BE2C (cell line): ENCODE measurements at regions not wholly inside any gene's neighbourhood (a gene's known extent, or its start where the extent isn't known, plus 50 kb on each side); places are given as distances from the start of the nearest gene placed in this dataset.

Experiments used
- DNase-seq: peaks from one replicate; pipeline ENCODE4 v3.0.0-alpha.2; 2020
- H3K27me3 ChIP-seq: fragments of 250-450 bp; sonication (Bioruptor Pico); 2 replicates; pipeline ENCODE4 v1.5.1; 2020; ENCODE audit warnings: mild to moderate bottlenecking
- H3K36me3 ChIP-seq: fragments of 250-450 bp; sonication (Bioruptor Pico); 2 replicates; pipeline ENCODE4 v1.5.1; 2020; ENCODE audit warnings: mild to moderate bottlenecking
- H3K4me1 ChIP-seq: fragments of 250-450 bp; sonication (Bioruptor Pico); 2 replicates; pipeline ENCODE4 v1.5.1; 2020
- H3K4me3 ChIP-seq: 2 replicates; pipeline ENCODE4 v1.5.1; 2011; ENCODE audit warnings: low read depth, low read length
- H3K9me3 ChIP-seq: fragments of 250-450 bp; sonication (Bioruptor Pico); 2 replicates; pipeline ENCODE4 v1.5.1; 2020
- TF ChIP-seq, protein P1 (sequence below): IDR thresholded peaks from 2 replicates; pipeline ENCODE4 v1.5.1; 2012; ENCODE audit warnings: mild to moderate bottlenecking, low read depth, low read length

DNA sequence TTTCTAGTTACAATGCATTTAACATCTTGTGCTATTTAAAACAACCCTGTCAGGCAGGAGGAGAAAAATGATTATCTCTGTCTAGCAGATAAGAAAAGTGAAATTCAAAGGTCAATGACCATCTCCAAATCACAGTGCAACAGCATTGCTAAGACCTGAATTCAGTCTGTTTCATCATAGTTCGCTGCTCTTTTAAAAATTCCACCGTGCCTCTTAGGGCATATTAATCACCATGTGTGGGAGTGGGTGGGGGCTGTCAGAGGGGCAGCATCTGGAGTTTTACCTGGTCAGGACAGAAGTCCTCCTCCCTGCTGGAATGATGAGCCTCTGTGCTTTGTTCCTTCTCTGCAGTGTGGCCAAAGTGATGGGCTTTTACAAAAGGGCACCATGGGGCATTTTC, 418.7 kb upstream of the RGPD4 start:
- TF ChIP-seq, protein P1, sequence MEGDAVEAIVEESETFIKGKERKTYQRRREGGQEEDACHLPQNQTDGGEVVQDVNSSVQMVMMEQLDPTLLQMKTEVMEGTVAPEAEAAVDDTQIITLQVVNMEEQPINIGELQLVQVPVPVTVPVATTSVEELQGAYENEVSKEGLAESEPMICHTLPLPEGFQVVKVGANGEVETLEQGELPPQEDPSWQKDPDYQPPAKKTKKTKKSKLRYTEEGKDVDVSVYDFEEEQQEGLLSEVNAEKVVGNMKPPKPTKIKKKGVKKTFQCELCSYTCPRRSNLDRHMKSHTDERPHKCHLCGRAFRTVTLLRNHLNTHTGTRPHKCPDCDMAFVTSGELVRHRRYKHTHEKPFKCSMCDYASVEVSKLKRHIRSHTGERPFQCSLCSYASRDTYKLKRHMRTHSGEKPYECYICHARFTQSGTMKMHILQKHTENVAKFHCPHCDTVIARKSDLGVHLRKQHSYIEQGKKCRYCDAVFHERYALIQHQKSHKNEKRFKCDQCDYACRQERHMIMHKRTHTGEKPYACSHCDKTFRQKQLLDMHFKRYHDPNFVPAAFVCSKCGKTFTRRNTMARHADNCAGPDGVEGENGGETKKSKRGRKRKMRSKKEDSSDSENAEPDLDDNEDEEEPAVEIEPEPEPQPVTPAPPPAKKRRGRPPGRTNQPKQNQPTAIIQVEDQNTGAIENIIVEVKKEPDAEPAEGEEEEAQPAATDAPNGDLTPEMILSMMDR, result no peak
- no peak for DNase-seq
- Histone ChIP-seq H3K36me3 (no peaks in the 10 kb centered on the region), H3K9me3 (no peaks in the 10 kb centered on the region), H3K4me3 (no peak overlapping the region), H3K4me1 (no peaks in the 10 kb centered on the region), H3K27me3 (no peaks in the 10 kb centered on the region)

DNA sequence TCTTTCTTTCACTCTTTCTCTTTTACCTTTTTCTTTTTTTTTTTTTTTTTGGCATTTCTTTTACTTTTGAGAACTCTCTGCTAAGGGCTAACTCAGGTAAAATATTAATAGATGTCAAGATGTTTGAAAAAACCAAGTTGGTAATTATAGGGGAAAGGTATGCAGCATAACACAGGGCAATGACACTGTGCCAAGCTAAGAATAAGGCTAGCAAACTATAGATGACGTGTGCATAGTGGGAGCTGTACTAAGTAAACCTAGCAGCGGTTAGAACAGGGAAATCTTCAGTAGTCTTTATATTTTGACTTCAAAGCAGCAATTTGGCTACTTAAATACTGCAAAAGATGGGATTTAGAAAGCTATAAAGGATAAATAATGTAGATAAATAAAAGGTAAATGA, 415.4 kb upstream of the RGPD4 start:
- DNase-seq, result no peak
- TF ChIP-seq, protein P1, result no peak
- no peak overlapping the region for H3K4me3 ChIP-seq
- H3K4me1 ChIP-seq, result no peaks in the 10 kb centered on the region
- no peaks in the 10 kb centered on the region for H3K27me3 ChIP-seq
- no peaks in the 10 kb centered on the region for H3K9me3 ChIP-seq
- no peaks in the 10 kb centered on the region for H3K36me3 ChIP-seq

GRCh38 chr2:107412209-107412904, 414.3 kb upstream of the RGPD4 start:
- Histone ChIP-seq H3K4me3 (no peak overlapping the region), H3K4me1 (no peaks in the 10 kb centered on the region), H3K9me3 (no peaks in the 10 kb centered on the region), H3K27me3 (no peaks in the 10 kb centered on the region), H3K36me3 (no peaks in the 10 kb centered on the region)
- TF ChIP-seq, protein P1, result no peak
- no peak for DNase-seq

- no peak for DNase-seq
- Histone ChIP-seq H3K9me3 (no peaks in the 10 kb centered on the region), H3K27me3 (no peaks in the 10 kb centered on the region), H3K4me1 (no peaks in the 10 kb centered on the region), H3K4me3 (no peak overlapping the region), H3K36me3 (no peaks in the 10 kb centered on the region)
- TF ChIP-seq, protein P1, result no peak
These were observed 413.7 kb upstream of the RGPD4 start for GRCh38 chr2:107412981-107413380.

- TF ChIP-seq, protein P1, result no peak
- DNase-seq, result no peak
- Histone ChIP-seq H3K9me3 (no peaks in the 10 kb centered on the region), H3K27me3 (no peaks in the 10 kb centered on the region), H3K36me3 (no peaks in the 10 kb centered on the region), H3K4me3 (no peak overlapping the region), H3K4me1 (no peaks in the 10 kb centered on the region)
These were observed 412.3 kb upstream of the RGPD4 start for GRCh38 chr2:107414376-107414775.

GRCh38 chr2:107418708-107419107, 408.0 kb upstream of the RGPD4 start:
- Histone ChIP-seq H3K4me3 (no peak overlapping the region), H3K36me3 (no peaks in the 10 kb centered on the region), H3K4me1 (no peaks in the 10 kb centered on the region), H3K27me3 (no peaks in the 10 kb centered on the region), H3K9me3 (no peaks in the 10 kb centered on the region)
- no peak for DNase-seq
- TF ChIP-seq, protein P1, result no peak
